Forelimb muscle (tissue), 1 donor: ENCODE measurements at regions not wholly inside any gene's neighbourhood (a gene's known extent, or its start where the extent isn't known, plus 50 kb on each side); places are given as distances from the start of the nearest gene placed in this dataset.

Experiments used
- DNase-seq: peaks from one replicate; pipeline ENCODE4 v3.0.0-alpha.2; 2013; ENCODE audit warnings: low read depth

DNA sequence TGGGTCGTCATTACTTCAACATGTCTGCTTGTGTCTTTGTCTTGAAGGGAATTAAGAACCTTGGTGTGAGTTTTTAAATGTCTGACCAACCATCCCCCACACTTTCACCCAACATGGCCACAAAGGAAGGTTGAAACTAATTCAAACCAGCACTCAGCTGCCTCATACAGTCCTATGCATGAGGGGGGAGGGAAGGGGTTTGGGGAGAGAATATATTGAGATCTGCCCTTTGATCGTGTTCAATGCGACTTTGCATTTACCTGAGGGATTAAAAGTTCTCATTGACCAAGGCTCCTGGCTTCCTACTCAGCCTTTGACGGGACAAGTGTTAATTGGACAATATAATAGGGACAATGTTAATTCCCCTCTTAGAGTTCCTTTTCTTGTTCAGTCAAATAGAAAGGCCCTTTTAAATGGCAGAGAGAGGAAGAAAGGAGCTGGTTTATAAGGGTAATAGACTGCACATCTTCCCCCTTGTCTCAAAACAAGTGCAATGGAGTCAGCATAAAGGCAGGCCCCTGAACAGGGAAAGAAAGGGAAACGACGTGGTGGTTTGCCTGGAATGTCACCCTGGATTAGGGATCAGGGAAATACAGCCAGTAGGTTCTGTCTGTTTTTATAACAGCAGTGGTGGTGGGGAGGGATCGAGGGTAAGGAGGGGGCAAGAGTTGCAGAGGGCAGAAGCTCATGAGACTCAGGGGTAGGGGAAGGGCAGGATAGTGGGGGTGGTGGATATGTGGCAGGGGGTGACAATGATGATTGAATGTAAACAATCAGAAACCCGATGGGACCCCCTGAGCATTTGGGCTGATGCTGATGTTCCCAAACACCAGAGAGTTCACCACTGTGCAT lies 198.7 kb downstream of the MYCN start:
- DNase-seq: no peak

DNA sequence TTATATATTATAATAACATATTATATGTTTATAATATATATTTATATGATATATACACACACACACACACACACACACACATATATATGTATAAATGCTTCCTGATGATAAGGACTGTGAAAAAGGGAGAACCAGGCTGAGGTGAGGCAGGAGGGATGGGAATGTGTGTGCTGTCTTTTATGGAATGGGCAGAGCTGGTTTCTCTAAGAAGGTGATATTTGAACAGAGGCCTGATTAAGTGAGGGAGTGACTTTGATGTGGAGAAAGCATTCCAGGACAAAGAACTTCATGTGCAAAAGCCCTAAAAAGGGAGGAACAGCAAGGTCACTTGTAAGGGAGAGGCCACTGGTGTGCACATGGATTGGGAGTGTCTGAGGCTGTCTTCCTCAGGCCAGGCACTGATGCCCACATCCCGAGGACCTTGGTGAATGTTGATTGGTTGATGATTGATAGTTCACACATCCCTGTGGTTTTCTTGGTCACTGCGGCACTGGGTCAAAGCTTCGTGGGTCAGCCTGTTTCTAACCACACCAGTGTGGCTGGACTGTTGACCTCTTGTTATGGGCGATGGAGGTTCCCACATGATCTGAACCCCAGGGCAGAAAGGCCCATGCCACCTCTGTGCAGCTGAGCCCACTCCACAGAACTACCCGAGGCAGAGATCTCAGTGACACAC lies 196.9 kb downstream of the MYCN start:
- DNase-seq: no peak

DNA sequence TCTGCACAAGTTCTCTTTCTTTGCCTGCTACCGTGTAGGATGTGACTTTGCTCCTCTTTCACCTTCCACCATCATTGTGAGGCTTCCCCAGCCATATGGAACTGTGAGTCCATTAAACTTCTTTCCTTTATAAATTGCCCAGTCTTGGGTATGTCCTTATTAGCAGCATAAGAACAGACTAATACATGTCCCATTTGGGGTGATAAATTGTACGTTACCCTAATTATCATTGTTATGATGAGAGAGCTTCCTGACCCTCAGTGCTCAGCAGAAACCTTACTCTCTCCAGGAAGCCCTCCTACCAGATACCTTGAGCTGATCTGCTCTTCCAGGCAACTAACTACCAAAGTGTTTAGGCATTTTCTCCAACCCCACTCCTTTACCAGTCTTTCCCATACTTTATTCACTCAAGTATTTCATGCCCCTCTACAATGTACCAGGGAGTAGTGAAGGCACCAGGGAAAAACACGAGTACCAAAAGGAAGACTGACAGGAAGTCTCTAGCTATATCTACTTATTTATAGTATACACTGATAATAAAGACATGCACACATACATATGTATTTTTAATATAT lies 196.2 kb downstream of the MYCN start:
- no peak for DNase-seq

DNA sequence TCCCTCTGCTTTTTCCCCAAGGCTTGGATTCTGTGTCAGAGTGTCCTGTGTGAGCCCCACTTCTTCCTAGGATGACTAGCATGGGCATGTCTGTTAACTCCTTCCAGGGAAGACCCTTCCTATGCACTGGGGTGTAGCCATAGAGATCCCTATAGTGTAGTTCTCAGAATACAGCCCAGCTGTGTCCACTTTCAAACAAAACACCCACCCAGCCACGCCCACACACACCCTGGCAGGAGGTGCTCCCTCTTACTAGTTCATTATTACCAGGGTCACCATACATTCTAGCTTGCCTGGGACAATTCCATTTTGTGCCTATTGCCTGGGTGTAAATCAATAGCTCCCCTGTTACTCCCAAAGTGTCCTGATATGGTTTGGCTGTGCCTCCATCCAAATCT lies 195.6 kb downstream of the MYCN start:
- DNase-seq: no peak

DNA sequence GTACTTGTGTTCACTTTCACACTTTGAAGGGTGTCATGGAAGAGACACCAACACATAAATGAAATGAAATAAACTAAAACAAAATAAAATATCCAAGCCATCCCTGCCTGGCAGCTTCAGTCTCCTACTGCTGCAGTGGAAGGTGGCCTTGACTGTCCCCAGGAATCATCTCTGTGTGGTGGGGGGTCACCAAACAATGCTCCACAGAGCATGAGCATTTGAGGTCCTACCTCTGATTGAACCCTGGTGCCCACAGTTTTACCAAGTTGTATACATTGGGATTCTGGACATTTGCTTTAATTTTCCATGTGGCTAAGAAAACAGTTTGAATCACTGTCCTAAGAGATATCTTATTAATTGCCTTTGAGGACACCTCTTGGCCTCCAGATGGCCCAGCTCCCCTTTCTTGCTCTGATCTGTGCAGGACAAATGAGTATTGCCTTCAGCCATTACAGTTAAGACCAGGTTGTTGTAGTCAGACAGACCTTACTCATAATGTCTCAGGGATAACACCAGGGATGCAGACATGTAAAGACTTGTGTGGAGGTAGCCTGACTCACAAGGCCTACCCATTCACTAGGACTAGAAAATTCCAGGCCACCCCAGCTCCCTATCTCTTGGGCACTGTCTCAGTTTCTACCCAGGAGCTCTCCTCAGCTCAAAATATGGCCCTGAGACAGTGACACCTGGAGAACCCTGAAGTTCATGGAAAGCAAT lies 195.0 kb downstream of the MYCN start:
- DNase-seq: no peak

DNA sequence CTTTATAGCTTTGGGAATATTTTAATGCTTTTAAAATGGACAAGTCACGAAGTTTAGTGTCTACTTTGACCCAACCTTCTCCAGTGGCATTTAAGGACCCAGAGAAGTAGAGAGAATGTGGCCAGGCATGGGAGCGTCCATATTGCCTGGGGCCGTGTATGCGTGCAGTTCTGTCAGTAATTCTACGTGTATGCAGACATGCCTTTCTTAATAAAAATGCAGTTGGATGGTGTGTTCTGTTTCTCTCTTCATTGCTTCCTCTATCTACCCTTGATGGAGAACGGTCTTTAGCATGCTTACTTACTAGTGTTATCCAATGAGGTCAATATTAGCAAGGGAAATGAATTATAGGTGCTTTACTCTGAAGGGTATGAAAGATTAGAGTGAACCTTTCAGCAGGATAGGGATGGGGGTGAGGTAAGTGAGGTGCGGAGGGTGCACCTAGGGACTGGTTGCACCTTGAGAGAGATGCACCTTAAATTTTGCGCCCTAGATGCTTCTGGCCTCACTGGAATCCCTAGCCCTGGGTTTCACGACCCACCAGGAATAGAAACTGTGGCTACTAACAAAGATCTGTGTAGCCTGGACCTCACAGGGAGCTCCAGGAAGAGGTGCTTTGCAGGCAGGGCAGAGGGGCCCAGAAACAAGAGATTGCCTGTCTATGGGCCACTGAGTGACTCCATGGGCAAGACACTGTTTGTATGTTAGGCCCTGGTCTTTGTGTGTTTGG lies 194.3 kb downstream of the MYCN start:
- DNase-seq: no peak

DNA sequence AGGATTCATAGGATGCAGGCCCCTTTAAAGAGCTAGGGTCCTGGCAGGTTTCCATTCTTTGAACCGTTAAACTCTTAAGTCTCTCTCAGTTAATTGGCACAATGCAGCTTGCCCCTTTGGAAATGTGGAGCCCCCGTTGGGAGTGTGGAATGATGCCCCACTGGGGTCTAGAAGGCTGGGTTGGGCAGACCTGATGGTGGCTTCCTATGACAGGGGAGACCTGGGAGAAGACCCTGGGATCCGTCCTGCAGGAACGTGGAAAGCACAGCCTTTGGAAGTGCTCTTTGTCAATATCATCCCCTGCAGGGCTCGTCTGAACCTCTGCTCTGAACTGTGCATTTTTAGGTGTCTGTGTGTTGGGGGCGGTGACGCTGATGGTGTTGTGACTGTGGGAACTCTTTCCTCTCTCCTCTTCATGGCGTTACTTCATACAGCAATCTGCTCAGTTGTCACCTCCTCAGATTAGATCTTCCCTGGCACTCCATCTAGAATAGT lies 190.6 kb downstream of the MYCN start:
- no peak for DNase-seq

DNA sequence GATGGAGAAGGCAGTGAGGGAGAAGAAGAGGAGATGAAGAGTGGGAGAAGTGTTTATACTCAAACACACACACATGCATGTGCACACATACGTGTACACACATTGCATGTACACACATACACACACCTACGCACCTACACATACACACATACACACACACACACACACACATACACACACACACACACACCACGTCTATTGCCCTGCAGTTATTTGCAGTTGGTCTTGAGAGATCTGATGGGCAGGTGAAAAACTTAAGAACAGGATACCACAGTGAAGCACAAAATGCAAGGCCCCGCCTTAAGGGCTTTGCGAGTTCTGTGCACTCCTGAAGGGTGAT lies 190.2 kb downstream of the MYCN start:
- DNase-seq: no peak

DNA sequence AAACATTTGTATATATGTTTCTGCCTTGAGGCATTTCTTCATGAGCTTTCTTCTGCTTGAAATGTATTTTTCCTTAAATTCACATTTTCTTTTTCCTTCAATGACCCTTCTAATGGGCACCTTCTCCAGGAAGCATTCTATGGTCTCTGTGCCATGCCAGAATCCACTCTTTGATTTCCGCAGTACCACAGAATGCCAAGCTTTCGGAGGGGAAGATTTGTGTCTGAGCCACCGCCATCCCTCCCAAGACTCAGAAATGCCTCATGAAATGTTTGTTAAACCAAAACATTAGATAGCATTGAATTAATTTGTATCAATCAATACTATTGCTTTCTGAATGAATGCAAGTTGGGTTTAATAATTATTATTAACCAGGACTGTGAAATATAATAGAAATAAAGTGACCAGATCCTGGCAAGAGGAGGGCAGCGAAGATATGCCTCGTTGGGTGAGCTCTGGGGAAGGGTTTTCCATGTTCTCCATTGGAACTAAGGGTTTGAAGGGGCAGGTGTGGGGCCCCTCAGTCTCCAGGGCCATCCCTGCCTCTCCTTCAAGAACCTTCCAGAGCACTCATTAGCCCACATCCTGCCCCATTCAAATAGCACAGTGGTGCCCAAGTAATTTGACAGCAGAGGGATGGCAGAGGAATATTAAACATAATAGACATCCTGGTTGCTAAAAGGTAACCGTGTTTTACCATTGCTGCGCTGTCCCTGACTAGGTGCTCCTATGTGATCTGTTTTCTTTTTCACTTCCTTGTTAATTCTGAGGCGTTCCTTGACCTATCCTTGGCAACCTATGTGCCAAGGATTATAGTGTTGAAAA lies 189.6 kb downstream of the MYCN start:
- DNase-seq: no peak

DNA sequence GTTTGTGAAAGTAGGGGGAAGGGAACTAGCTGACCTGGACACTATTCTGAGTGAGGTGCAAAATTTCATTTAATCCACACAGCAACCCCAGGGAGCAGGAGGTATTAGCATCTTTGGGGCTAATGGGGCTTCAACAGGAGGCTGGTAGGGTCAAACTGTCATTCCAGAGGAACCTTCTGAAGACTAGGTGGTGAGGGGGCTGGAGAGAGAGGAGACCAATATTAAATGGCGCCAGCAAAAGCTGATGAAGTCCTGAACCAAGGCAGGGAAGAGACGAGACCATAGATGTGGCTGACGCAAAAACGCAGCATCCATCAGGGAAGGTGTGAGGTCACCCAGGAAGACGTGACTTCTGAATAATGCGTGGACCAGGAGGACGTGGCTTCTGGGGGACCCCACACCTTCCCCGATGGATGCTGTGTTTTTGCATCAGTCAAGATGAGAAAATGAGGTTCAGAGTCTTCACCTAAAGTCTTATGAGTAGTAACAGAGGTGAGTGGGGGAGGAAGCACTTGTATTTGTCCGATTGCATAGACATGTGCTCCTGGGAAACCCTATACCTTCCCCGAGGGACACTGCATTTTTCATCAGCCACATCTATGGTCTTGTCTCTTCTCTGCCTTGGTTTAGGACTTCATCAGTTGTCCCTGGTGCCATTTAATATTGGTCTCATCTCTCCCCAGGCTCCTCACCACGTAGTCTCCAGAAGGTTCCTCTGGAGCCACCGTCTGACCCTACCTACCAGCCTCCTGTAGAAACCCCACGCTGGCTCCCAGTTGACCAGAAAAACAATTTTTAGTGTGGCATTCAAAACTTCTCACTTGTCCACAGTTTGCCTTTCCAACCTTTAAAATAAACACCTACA lies 188.6 kb downstream of the MYCN start:
- DNase-seq: no peak

DNA sequence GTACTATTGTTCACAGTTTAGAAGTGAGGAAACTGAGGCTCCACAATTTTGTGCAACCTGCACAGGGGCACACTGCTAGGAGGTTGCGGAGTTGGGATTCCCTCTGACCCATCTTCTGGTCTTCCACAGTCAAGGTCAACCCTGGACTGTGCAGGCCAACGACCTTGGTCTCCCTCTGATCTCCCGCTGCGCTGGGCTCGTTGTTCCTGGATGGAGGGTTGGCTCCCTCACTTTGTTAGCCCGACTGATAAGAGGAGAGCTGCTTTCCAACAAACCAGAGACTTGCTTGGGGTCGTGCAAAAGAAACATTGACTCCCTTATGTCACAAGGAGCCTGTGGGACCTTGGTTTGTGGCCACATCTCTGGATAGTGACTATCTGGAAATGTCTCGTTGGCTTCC lies 187.6 kb downstream of the MYCN start:
- no peak for DNase-seq

DNA sequence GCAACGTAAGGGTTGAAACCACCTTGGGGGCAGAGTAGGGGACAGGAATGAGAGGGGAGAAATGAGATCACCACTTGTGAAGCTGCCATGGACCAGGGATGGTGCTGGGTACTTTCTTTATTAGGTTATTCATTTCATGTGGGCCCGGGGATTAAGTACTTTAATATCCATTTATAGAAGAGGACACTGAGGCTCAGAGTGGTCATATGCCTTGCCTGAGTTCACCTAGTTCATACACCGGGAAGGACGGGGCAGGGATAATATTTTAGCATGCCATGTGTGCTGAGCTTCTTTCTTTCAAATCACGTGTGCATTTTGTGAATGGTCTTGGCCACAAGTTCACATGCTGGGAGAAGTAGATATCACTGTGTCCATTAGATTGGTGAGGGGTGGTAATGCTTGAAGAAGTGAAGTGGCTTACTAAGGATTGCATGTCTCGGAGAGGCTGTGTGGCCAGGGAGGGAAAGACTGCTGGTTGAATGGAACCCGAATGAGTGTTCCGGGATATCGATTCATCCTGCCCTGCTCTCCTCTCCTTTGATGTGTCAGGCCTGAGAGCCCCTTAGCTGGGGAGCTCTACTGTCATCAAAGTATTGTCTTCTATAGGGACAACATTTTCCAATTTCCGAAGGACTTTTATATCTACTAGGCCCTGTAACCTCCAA lies 187.1 kb downstream of the MYCN start:
- no peak for DNase-seq

DNA sequence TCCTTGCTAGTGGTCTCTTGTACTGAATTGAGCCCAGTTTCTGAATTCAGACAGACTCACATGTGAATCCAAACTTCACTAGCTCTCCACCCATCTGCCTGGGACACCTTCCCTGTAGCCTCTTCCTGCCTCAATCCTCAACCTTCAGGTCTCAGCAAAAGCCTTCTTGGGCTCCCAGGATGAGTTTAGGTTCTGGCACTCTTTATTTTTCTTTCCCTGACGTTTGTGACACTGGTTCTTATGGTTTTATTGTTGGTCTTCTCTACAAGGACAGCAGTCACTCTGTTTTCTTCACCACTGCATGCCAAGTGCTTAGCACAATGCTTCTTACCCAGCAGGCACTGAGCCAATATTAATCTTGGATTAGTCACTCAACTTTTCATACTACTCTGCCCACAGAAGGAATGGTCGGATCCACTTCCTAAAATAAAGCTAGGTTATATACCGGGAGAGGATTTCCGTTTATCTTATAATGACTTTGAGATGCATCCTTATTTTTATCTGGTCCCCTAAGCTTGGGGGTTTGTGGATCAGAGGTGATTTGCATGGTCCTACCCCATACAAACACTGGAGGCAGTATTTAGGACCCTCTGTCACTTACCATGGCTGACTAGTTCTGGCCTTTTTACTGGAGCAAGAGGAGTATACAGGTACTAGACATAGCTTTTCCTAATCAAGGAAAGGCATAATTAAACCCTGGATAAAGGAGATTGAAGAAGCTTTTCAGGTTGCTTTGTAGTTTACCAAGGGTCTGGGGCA lies 186.3 kb downstream of the MYCN start:
- DNase-seq: no peak

DNA sequence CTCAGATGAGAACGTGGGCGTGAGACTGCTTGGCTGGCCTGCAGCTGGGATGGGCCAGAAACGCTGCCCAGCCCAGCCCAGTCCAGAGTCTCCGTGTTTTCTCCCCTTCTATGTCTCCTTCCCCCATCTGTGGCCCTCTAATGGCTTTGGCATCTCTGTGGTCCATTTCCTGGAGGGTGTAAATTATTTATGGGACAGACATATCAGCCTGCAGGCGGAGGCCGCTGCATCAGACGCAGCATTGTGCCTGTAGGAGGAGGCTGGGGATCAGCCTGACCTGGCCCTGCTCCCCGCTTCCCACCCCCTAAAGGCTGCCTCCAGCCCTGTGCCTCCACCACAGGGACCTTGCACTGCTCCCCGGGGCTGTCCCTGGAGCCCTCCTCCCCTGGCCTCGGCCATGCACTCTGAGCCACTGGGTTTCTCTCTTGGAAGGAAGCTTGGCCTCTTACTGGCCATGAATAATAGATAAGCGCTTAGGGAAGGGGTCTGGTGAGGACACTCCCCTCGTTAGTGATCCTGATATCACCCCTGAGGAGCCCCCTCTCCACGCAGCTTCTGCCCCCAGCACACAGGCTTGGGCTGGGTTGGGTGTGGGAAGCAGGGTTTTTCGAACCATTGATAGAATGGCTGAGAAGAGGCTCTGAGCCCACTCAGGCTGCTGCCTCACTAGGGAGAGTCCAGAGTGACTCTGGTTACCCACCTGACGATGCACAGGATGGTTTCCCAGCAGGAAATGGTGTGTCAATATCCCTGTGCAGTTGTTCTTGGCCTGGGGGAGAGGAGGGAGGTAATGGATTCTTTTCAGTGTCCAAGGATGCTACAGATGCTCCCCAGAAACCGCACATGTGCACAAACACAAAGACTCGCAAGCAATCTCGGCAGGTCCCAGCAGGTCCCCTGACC lies 185.5 kb downstream of the MYCN start:
- no peak for DNase-seq

DNA sequence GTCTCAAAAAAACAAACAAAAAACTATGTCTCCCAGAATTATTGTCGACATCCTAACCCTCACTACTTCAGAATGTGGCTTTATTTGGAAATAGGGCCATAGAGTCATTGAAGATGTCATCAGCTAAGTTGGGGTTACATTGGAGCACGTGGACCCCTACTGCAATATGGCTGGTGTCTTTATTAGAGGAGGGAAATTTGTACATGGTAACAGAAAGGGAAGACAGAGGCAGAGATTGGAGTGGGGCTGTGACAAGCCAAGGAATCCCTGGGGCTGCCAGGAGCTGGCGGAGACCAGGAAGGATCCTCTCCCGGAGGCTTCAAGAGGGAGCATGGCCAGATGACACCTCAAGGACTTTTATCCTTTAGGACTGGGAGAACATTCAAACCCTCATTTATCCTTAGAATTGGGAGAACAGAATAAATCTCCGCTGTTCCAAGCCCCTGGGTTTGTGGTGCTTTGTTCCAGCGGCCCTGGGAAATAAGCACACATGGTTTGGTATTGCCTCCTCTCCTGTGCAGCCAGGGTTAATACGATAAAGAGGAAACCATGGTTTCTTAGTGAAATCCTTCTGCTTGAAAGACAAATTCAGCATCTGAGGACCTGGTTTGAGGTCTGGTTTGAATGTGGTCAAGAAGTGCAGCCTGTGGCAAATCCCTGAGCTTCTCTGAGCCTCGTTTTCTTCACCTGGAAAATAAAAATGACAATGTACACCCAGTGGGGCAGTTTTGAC lies 184.7 kb downstream of the MYCN start:
- DNase-seq: no peak
